ENCODE measurements at regions not wholly inside any gene's neighbourhood (a gene's known extent, or its start where the extent isn't known, plus 50 kb on each side); places are given as distances from the start of the nearest gene placed in this dataset.

- Histone ChIP-seq H3K27ac (ENCODE audit: low read depth, low read length) (no peak overlapping the region), H3K4me3 (ENCODE audit: low read length) (no peak overlapping the region), H3K9me3 (ENCODE audit: control insufficient read depth, low read length) (no peaks in the 10 kb centered on the region), H3K27me3 (ENCODE audit: control insufficient read depth, insufficient read depth, low read length, poor library complexity, severe bottlenecking) (no peaks in the 10 kb centered on the region), H3K9ac (ENCODE audit: extremely low read depth, low read length, poor library complexity, severe bottlenecking) (no peak overlapping the region), H3K4me1 (ENCODE audit: control insufficient read depth, insufficient read depth, low read length) (no peaks in the 10 kb centered on the region), H3K36me3 (ENCODE audit: control insufficient read depth, insufficient read depth, low read length) (no peaks in the 10 kb centered on the region)
- Mint-ChIP-seq H3K27me3 (ENCODE audit: insufficient read depth) (no peaks in the 10 kb centered on the region), H3K36me3 (ENCODE audit: low read depth) (no peaks in the 10 kb centered on the region), H3K4me3 (no peak overlapping the region), H3K4me1 (no peaks in the 10 kb centered on the region), H3K27ac (no peak overlapping the region), H3K9me3 (peaks cover 5% of the 10 kb centered on the region)
- whole genome bisulfite sequencing, 2 experiments (ENCODE audit: insufficient coverage in 1 of 2, insufficient read length in 1 of 2): 86 to 100% methylated on average over 2 to 5 of the region's 5 CpGs
- no peak for DNase-seq
- no peak for TF ChIP-seq CTCF (conservative IDR thresholded peaks at IDR 0.05)
Observed at GRCh38 chr4:100782356-100782755, 264.5 kb upstream of the EMCN start.

- Histone ChIP-seq H3K36me3 (ENCODE audit: control insufficient read depth, insufficient read depth, low read length) (no peaks in the 10 kb centered on the region), H3K4me1 (ENCODE audit: control insufficient read depth, insufficient read depth, low read length) (no peaks in the 10 kb centered on the region), H3K27me3 (ENCODE audit: control insufficient read depth, insufficient read depth, low read length, poor library complexity, severe bottlenecking) (no peaks in the 10 kb centered on the region), H3K9me3 (ENCODE audit: control insufficient read depth, low read length) (peaks cover 7% of the 10 kb centered on the region), H3K27ac (ENCODE audit: low read depth, low read length) (no peak overlapping the region), H3K9ac (ENCODE audit: extremely low read depth, low read length, poor library complexity, severe bottlenecking) (no peak overlapping the region), H3K4me3 (ENCODE audit: low read length) (no peak overlapping the region)
- no peak for DNase-seq
- no peak for TF ChIP-seq CTCF (conservative IDR thresholded peaks at IDR 0.05)
- peaks cover 12% of the 10 kb centered on the region for H3K9me3 Mint-ChIP-seq
- H3K36me3 Mint-ChIP-seq (ENCODE audit: low read depth): no peaks in the 10 kb centered on the region
- H3K27ac Mint-ChIP-seq: no peak overlapping the region
- H3K27me3 Mint-ChIP-seq (ENCODE audit: insufficient read depth): no peaks in the 10 kb centered on the region
- H3K4me1 Mint-ChIP-seq: no peaks in the 10 kb centered on the region
- H3K4me3 Mint-ChIP-seq: no peak overlapping the region
Observed at GRCh38 chr4:100781435-100781834, 263.6 kb upstream of the EMCN start.

GRCh38 chr4:100780126-100780525 lies 262.3 kb upstream of the EMCN start:
- Mint-ChIP-seq H3K27ac (no peak overlapping the region), H3K4me3 (no peak overlapping the region), H3K9me3 (peaks cover 15% of the 10 kb centered on the region), H3K4me1 (no peaks in the 10 kb centered on the region), H3K36me3 (ENCODE audit: low read depth) (no peaks in the 10 kb centered on the region), H3K27me3 (ENCODE audit: insufficient read depth) (no peaks in the 10 kb centered on the region)
- no peak overlapping the region for H3K9ac ChIP-seq (ENCODE audit: extremely low read depth, low read length, poor library complexity, severe bottlenecking)
- TF ChIP-seq CTCF (conservative IDR thresholded peaks at IDR 0.05): no peak
- H3K4me3 ChIP-seq (ENCODE audit: low read length): no peak overlapping the region
- peaks cover 13% of the 10 kb centered on the region for H3K9me3 ChIP-seq (ENCODE audit: control insufficient read depth, low read length)
- DNase-seq: no peak
- H3K27me3 ChIP-seq (ENCODE audit: control insufficient read depth, insufficient read depth, low read length, poor library complexity, severe bottlenecking): no peaks in the 10 kb centered on the region
- no peaks in the 10 kb centered on the region for H3K36me3 ChIP-seq (ENCODE audit: control insufficient read depth, insufficient read depth, low read length)
- no peak overlapping the region for H3K27ac ChIP-seq (ENCODE audit: low read depth, low read length)
- H3K4me1 ChIP-seq (ENCODE audit: control insufficient read depth, insufficient read depth, low read length): no peaks in the 10 kb centered on the region

Measured in endodermal cell (in vitro differentiated cells).